Smooth muscle cell (in vitro differentiated cells): ENCODE measurements at regions not wholly inside any gene's neighbourhood (a gene's known extent, or its start where the extent isn't known, plus 50 kb on each side); places are given as distances from the start of the nearest gene placed in this dataset.

ENCODE experiments used
- DNase-seq: peaks from one replicate; lab custom pipeline; 2025; ENCODE audit not compliant: unreplicated experiment; lab: John Stamatoyannopoulos, UW
- H2AFZ ChIP-seq: fragments of 200-600 bp; sonication (generic); 2 replicates; pipeline ENCODE4 v1.6.0; 2016; ENCODE audit warnings: antibody characterized with exemption, low read depth, mild to moderate bottlenecking
- H3F3A ChIP-seq: fragments of 200-600 bp; sonication (generic); 2 replicates; pipeline ENCODE4 v1.6.0; 2017; ENCODE audit warnings: antibody characterized with exemption, low read depth
- H3K27ac ChIP-seq: fragments of 200-600 bp; sonication (generic); 2 replicates; pipeline ENCODE4 v1.5.1; 2016; ENCODE audit warnings: low read depth, mild to moderate bottlenecking
- H3K27me3 ChIP-seq: fragments of 200-600 bp; sonication (generic); 2 replicates; pipeline ENCODE4 v1.6.1; 2016; ENCODE audit warnings: low read depth, mild to moderate bottlenecking
- H3K36me3 ChIP-seq: fragments of 200-600 bp; sonication (generic); 2 replicates; pipeline ENCODE4 v1.5.1; 2016; ENCODE audit warnings: low read depth
- H3K4me1 ChIP-seq: fragments of 200-600 bp; sonication (generic); 2 replicates; pipeline ENCODE4 v1.5.1; 2016; ENCODE audit warnings: low read depth
- H3K4me2 ChIP-seq: fragments of 200-600 bp; sonication (generic); 2 replicates; pipeline ENCODE4 v1.6.0; 2016; ENCODE audit warnings: mild to moderate bottlenecking
- H3K4me3 ChIP-seq: fragments of 200-600 bp; sonication (generic); 2 replicates; pipeline ENCODE4 v1.5.1; 2016; ENCODE audit warnings: mild to moderate bottlenecking
- H3K79me2 ChIP-seq: fragments of 200-600 bp; sonication (generic); 2 replicates; pipeline ENCODE4 v1.6.0; 2016; ENCODE audit warnings: low read depth, mild to moderate bottlenecking
- H3K9ac ChIP-seq: fragments of 200-600 bp; sonication (generic); 2 replicates; pipeline ENCODE4 v1.6.0; 2016; ENCODE audit warnings: low read depth
- H3K9me3 ChIP-seq: fragments of 200-600 bp; sonication (generic); replicated peaks from 2 replicates; pipeline ENCODE4 v1.5.1; 2016; ENCODE audit warnings: low read depth
- H4K20me1 ChIP-seq: fragments of 200-600 bp; sonication (generic); 2 replicates; pipeline ENCODE4 v1.6.0; 2016; ENCODE audit warnings: low read depth
- CTCF ChIP-seq: fragments of 200-600 bp; sonication (generic); IDR thresholded peaks from 2 replicates; pipeline ENCODE4 v1.5.1; 2017; ENCODE audit warnings: borderline replicate concordance, mild to moderate bottlenecking, antibody characterized with exemption; ENCODE audit not compliant: insufficient read depth, poor library complexity, severe bottlenecking
- WGBS: methylation state at CpG from one replicate; pipeline ENCODE4 v1.1.7; 2016; ENCODE audit warnings: low lambda C conversion rate; 5-methylcytosine and 5-hydroxymethylcytosine counted together

DNA sequence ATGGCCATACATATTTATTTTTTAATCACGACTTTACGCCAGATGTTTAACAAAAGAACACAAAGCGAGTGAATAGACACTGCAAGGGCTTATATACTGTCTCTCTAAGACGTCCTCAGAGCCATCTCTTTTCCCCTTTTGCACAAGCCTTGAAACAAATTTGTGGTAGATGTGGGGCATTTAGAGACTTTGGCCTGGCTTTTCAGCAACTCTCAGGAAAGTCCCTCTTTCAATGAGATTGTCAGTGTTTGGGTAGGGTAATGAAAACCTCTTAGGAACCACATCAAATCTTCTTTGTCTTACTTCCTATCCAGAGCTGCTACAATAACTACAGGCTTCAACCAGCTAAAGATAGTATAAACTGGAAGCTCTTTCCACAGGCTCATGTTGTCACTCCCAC, 380.0 kb downstream of the ANXA1 start:
- no peak for DNase-seq
- no peak overlapping the region for H2AFZ ChIP-seq
- H3K9ac ChIP-seq, result no peak overlapping the region
- no peaks in the 10 kb centered on the region for H4K20me1 ChIP-seq
- no peaks in the 10 kb centered on the region for H3K4me1 ChIP-seq
- no peaks in the 10 kb centered on the region for H3K9me3 ChIP-seq
- no peaks in the 10 kb centered on the region for H3K79me2 ChIP-seq
- H3F3A ChIP-seq, result no peaks in the 10 kb centered on the region
- H3K4me3 ChIP-seq, result no peak overlapping the region
- TF ChIP-seq CTCF, result no peak
- no peak overlapping the region for H3K4me2 ChIP-seq
- no peaks in the 10 kb centered on the region for H3K27me3 ChIP-seq
- WGBS, result 67% methylated on average over 4 of the region's 4 CpGs
- no peaks in the 10 kb centered on the region for H3K36me3 ChIP-seq
- no peak overlapping the region for H3K27ac ChIP-seq

GRCh38 chr9:73532985-73533384, 381.3 kb downstream of the ANXA1 start:
- no peak for TF ChIP-seq CTCF
- Histone ChIP-seq H3K4me2 (no peak overlapping the region), H3K27ac (no peak overlapping the region), H3F3A (no peaks in the 10 kb centered on the region), H3K36me3 (no peaks in the 10 kb centered on the region), H2AFZ (no peak overlapping the region), H3K4me1 (no peaks in the 10 kb centered on the region), H3K4me3 (no peak overlapping the region), H3K9ac (no peak overlapping the region), H3K27me3 (no peaks in the 10 kb centered on the region), H3K9me3 (no peaks in the 10 kb centered on the region), H4K20me1 (no peaks in the 10 kb centered on the region), H3K79me2 (no peaks in the 10 kb centered on the region)
- 76% methylated on average over 4 of the region's 4 CpGs for WGBS
- DNase-seq, result no peak

DNA sequence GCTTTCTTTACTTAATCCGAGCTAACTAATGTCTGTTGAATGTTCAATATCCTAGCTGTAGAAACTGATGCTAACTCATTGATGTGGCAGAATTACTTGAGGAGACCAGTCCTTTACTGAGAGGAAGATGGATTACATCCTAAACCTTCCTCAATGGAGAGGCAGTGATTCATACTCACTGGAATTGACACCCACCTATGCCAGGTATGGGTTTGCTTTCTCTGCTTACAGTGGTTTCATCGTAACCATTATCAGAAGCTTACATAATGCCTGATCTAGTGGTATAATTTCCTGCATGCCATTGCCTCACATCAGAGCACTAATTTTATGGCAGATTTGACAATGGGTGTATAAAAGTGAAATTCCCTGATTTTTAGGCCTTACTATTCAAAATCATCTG, 384.7 kb downstream of the ANXA1 start:
- no peak for TF ChIP-seq CTCF
- Histone ChIP-seq H2AFZ (no peak overlapping the region), H3K36me3 (no peaks in the 10 kb centered on the region), H3K79me2 (no peaks in the 10 kb centered on the region), H3K27ac (no peak overlapping the region), H3K9me3 (no peaks in the 10 kb centered on the region), H3K9ac (no peak overlapping the region), H3F3A (no peaks in the 10 kb centered on the region), H3K4me1 (no peaks in the 10 kb centered on the region), H3K27me3 (no peaks in the 10 kb centered on the region), H3K4me3 (no peak overlapping the region), H4K20me1 (no peaks in the 10 kb centered on the region), H3K4me2 (no peak overlapping the region)
- WGBS, result 88% methylated on average over 2 of the region's 2 CpGs
- no peak for DNase-seq

DNA sequence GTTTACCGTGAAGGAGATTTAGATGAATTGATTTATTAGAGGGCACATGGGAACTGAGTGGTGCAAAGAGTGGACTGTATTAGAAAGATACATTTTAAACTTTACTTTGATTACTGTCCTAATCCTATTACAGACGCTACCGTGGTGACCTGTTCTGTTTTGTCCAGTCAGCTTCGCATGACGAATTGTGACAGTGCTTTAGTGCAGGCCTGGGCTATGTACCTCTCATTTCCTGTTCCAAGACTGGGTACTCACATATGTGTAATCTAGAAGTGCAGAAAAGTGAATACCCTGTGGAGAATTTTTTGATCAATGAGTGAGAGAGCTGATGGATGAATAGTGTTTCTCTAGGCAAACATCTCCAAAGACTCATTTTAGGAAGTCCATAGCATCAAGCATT, 385.9 kb downstream of the ANXA1 start:
- H4K20me1 ChIP-seq, result no peaks in the 10 kb centered on the region
- no peak overlapping the region for H3K4me2 ChIP-seq
- H3F3A ChIP-seq, result no peaks in the 10 kb centered on the region
- DNase-seq, result no peak
- no peaks in the 10 kb centered on the region for H3K79me2 ChIP-seq
- H3K4me3 ChIP-seq, result no peak overlapping the region
- H3K4me1 ChIP-seq, result no peaks in the 10 kb centered on the region
- no peak for TF ChIP-seq CTCF
- no peak overlapping the region for H2AFZ ChIP-seq
- H3K9ac ChIP-seq, result no peak overlapping the region
- no peaks in the 10 kb centered on the region for H3K36me3 ChIP-seq
- no peak overlapping the region for H3K27ac ChIP-seq
- whole genome bisulfite sequencing, result 88% methylated on average over 5 of the region's 5 CpGs
- H3K9me3 ChIP-seq, result no peaks in the 10 kb centered on the region
- H3K27me3 ChIP-seq, result no peaks in the 10 kb centered on the region
